GM21619 (cell line): ENCODE measurements at regions not wholly inside any gene's neighbourhood (a gene's known extent, or its start where the extent isn't known, plus 50 kb on each side); places are given as distances from the start of the nearest gene placed in this dataset.

ENCODE experiments used
- ATAC-seq: cut with Tn5 transposase; IDR thresholded peaks from one replicate; pipeline ENCODE4 v1.9.1; 2021; ENCODE audit not compliant: unreplicated experiment

DNA sequence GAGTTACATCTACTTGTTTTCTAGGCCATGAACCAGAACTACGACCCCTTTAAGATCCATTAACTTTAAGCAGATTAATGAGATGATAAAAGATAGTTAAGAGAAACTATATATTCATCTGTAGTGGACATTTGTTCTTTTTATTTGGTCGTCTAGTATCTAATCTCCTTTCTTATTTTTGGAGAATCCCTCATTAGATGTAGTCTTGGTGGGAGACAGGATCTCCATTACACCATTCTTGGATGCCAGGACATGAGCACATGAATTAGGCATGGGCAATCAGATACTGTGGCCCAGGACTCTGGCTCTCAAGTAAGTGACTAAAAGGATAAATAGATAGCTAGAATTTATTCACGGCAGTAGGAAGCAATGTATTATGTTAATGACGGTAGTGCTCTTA, 245.0 kb downstream of the ATP23 start:
- no peak for ATAC-seq

DNA sequence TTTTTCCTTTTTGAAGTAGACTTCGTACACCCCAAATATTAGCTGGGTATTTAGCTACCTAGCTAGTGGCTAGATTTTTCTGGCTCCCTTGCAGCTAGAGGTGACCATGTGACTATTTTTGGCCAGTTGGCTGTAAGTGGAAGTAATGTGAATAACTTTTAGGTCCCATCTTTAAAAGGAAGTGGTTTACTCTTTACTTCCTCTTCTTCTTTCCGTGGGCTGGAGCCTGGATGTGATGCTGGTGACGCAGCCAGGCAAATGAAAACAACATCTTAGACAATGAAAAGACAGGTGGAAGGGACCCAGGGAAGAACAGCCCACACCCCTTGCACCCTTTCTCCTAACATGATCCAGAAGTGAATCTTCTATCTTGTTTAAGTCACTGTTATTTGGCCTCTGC, 245.5 kb downstream of the ATP23 start:
- ATAC-seq = no peak

DNA sequence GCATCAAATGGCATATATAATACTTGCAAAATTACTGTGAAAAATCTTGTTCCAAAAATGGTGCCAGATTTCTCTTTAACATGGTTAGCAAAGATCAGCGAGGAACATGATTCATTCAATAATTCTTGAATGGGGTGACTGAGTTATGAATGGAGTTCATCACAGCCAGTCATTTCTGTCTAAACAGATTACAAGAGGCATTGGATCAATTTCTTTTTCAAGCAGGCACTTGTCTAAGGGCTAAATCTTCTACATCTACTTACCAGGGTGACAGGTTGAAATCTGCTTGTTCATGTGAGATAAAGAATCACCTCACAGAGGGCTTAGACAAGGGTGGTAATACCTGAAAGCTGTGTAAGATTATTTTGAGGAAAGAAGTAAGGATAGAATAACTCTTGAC, 247.7 kb downstream of the ATP23 start:
- no peak for ATAC-seq

DNA sequence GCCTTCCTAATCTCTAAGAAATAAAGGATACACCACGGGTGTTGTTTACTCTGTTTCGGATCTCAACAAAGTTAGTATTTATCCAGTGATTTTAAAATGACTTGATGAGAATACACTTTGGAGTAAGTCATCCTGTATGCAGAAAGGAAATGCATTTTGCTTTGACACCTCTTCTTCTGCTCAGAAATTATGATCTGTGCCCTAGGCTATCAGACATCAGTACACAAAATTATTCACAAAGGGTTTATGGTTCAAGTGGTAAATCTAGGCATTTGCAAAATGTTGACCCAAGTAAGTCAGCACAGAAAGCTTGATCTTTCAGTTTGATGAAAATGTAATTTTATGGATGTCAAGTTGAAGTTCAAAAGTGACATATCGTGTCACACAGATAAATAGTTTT, 248.5 kb downstream of the ATP23 start:
- no peak for ATAC-seq

DNA sequence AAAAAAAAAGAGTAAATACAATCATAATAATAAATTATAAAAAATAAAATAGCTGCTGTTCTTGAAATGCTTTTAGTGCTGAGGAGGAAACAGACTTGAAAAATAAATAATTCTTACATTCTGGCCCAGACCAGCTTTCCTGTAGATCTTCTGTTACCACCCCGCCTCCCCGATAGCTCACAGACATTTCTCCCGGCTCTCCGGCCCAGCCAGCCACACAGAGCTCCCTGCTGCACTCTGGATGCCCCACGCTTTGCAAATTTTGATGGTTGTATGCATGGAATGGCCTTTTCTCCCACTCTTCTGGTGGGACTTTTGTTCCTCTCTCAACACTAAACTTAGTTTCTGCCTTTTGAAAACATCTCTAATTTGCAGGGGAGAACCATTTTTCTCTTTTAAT, 249.3 kb downstream of the ATP23 start:
- ATAC-seq = no peak

DNA sequence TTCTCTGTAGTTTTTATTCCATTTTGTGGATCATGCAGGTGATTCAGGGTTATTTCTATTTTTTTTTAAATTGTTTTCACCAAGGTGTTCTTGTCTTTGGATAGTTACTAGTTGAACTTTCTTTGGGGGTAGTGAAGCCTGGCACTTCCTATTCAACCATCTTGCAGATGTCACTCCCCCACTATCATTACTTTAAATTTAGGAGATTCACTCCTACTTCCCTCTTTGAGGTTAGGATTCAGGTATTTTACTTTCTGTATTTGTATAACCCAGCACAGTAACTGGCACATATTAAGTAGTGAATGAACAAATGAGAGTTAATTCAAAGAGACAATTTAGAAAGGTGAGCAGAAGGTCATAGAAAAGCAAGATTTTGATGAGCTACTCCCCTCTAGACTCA, 255.6 kb downstream of the ATP23 start:
- ATAC-seq = no peak

DNA sequence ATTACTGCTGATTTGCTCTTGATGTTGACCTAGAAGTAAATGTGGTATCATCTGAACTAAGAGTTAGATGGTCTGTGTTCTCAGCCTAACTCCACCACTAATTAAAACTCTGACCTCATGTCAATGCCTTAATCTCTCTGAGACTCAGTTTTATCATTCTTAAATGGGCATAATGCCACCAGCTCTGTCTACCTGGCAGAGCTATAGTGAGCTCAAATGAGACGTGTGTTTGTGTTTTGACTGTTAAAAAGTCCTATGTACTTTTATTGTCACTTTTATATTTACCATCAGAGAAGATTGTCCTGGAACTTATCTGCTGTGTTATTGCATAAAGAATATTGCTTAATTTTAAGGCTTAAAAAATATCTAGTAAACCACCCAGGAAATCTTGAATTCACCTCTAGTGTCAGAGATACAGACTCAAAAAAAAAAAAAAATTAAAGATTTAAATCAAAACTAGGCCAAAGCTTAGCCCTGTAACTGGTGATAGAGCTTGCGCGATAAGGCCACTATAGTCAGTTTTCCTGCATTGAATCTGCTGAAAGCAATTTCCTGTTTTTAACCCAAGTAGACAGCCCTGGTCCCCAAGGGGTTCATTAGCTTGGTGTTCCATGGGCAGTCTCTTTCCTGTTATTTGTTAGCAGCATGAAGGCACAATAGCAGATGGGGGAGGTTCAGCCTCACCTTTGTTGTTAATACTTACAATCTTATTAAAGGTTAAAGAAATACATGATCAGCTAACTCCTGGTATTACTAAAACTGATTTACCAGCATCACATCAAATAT, 261.8 kb downstream of the ATP23 start:
- ATAC-seq = no peak

GRCh38 chr12:58204071-58204470, 262.7 kb downstream of the ATP23 start:
- ATAC-seq = no peak

- no peak for ATAC-seq
Measured at GRCh38 chr12:58206876-58207275, 265.5 kb downstream of the ATP23 start.

GRCh38 chr12:58211211-58211610, 269.8 kb downstream of the ATP23 start:
- no peak for ATAC-seq

- no peak for ATAC-seq
Measured at GRCh38 chr12:58217130-58217529, 275.8 kb downstream of the ATP23 start.

DNA sequence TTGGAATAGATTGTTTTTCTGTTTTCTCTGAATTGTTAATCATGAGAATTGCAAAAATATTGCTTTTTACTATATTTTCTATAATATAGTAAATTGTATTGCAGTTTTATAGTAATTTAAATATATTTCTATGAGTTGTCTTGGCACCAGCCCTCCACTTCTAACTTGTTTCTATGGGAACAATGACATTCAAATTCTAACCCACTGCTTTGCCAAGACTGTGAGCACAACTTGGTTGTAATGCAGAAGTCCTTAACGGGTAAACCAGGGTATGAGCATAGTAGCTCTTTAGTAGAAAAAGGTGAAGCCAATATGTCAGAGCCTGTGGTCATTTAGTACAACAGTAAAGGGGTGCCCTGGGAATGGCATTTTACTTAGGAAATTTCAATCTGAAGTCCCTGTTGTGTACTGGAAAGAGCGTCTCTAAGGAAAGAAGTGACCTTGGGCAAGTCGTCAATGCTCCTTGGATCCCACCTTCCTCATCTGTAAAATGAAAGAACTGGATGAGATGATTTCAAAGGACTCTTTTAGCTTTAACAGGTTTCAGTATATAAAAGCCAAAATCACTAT, 283.3 kb downstream of the ATP23 start:
- no peak for ATAC-seq

GRCh38 chr12:58225203-58225877, 284.0 kb downstream of the ATP23 start:
- ATAC-seq = no peak

GRCh38 chr12:58233886-58234285, 292.5 kb downstream of the ATP23 start:
- ATAC-seq = no peak

GRCh38 chr12:58238411-58238810, 297.0 kb downstream of the ATP23 start:
- no peak for ATAC-seq

GRCh38 chr12:58241099-58241498, 299.7 kb downstream of the ATP23 start:
- ATAC-seq = no peak

- no peak for ATAC-seq
Measured at GRCh38 chr12:58242796-58243630, 301.6 kb downstream of the ATP23 start.

DNA sequence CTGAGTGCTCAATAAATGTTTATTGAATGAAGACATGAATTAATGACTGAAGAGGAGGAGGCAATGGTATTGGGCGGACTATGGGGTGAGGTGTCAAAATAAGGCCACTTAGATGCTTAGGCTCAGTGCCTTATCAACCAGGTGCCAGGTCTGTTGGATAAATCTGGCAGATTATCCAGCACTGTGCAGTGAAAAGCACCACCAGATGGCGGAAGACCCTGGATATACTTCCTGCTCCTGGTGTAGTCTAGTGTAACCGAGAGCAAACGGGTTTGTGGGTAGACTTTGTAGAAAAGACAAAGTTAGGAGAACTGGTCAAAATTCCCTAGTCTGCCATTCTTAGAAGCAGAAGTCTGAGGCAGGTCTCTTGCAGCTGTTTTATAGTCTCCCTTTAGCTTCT, 306.3 kb downstream of the ATP23 start:
- ATAC-seq = no peak

DNA sequence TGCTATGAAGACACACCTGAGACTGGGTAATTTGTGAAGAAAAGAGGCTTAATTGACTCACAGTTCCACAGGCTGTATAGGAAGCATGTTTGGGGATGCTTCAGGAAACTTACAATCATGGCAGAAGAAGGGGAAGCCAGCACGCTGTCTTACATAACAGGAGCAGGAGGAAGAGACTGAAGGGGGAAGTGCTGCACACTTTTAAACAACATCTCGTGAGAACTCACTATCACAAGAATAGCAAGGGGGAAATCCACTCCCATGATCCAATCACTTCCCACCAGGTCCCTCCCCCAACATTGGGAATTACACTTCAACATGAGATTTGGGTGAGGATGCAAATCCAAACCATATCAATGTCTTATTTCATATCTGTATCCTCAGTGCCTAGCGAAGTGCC, 307.2 kb downstream of the ATP23 start:
- no peak for ATAC-seq

- ATAC-seq = no peak
Measured at GRCh38 chr12:58249610-58250009, 308.2 kb downstream of the ATP23 start.

DNA sequence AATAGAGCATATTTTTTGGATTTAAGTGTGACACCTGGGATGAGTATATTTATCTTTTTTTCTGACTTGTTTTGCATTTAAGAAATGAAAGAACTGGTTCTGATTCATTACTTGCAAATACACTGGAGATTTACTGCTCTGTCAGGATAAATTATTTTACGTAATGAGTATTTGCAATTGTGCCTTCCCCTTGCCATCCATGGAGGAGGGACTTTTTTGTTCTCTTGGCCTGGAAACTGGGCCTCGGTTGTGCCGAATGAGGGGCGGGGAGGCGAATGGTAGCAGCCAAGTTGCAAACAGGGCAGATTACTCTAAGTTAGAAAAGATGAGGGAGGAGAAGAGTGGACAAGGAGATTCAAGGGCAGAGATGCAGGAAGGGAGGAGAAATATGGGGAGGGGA, 308.7 kb downstream of the ATP23 start:
- no peak for ATAC-seq
